H9 (cell line): ENCODE measurements at regions not wholly inside any gene's neighbourhood (a gene's known extent, or its start where the extent isn't known, plus 50 kb on each side); places are given as distances from the start of the nearest gene placed in this dataset.
A peak's percentile ranks its signal among the peaks of the same experiment; 100 is the strongest.
"Not testable (repeated sequence)": the region's sequence is repeated elsewhere in the genome, so short reads cannot be mapped to it uniquely, and the experiment has no call there.

ENCODE experiments used
- DNase-seq: peaks from one replicate; pipeline ENCODE4 v3.0.0-alpha.2; 2017
- H2AFZ ChIP-seq: one replicate; pipeline ENCODE4 v1.6.1; 2013; ENCODE audit warnings: mild to moderate bottlenecking, low read length, control low read depth, moderate library complexity
- H2AK5ac ChIP-seq: 2 replicates; pipeline ENCODE4 v1.6.1; 2013; ENCODE audit warnings: low read length, control low read depth, mixed read lengths; ENCODE audit not compliant: insufficient read length
- H2BK120ac ChIP-seq: one replicate; pipeline ENCODE4 v1.6.1; 2013; ENCODE audit warnings: low read depth, mild to moderate bottlenecking, low read length, control low read depth, inconsistent platforms; ENCODE audit not compliant: poor library complexity, severe bottlenecking
- H2BK12ac ChIP-seq: 2 replicates; pipeline ENCODE4 v1.6.1; 2013; ENCODE audit warnings: low read length, control low read depth, mixed read lengths, low read depth; ENCODE audit not compliant: insufficient read length
- H2BK15ac ChIP-seq: 2 replicates; pipeline ENCODE4 v1.6.1; 2013; ENCODE audit warnings: low read depth, low read length, control low read depth
- H2BK20ac ChIP-seq: one replicate; pipeline ENCODE4 v1.6.1; 2013; ENCODE audit warnings: low read depth, mild to moderate bottlenecking, low read length, control low read depth, inconsistent platforms; ENCODE audit not compliant: poor library complexity, severe bottlenecking
- H2BK5ac ChIP-seq: 2 replicates; pipeline ENCODE4 v1.6.1; 2013; ENCODE audit warnings: low read length, control low read depth, mixed read lengths; ENCODE audit not compliant: insufficient read length
- H3K14ac ChIP-seq: 2 replicates; pipeline ENCODE4 v1.6.1; 2013; ENCODE audit warnings: low read length, control low read depth; ENCODE audit not compliant: insufficient read depth
- H3K18ac ChIP-seq: 2 replicates; pipeline ENCODE4 v1.6.1; 2013; ENCODE audit warnings: low read depth, mild to moderate bottlenecking, mixed read lengths, low read length, control low read depth; ENCODE audit not compliant: insufficient read length
- H3K23ac ChIP-seq: 2 replicates; pipeline ENCODE4 v1.6.1; 2013; ENCODE audit warnings: low read length, control low read depth, mixed read lengths, low read depth; ENCODE audit not compliant: insufficient read length
- H3K23me2 ChIP-seq: 2 replicates; pipeline ENCODE4 v1.6.1; 2013; ENCODE audit warnings: low read depth, mild to moderate bottlenecking, mixed read lengths, low read length, control low read depth; ENCODE audit not compliant: insufficient read length, poor library complexity, severe bottlenecking
- H3K27ac ChIP-seq: 2 replicates; pipeline ENCODE4 v1.5.1; 2013; ENCODE audit warnings: low read length, control low read depth, mixed read lengths, low read depth; ENCODE audit not compliant: insufficient read length
- H3K27me3 ChIP-seq: 2 replicates; pipeline ENCODE4 v1.6.1; 2013; ENCODE audit warnings: low read length, control low read depth, inconsistent platforms; ENCODE audit not compliant: insufficient read depth
- H3K4ac ChIP-seq: 2 replicates; pipeline ENCODE4 v1.6.1; 2013; ENCODE audit warnings: low read depth, mild to moderate bottlenecking, control low read depth, inconsistent platforms, low read length, moderate library complexity
- H3K4me1 ChIP-seq: 2 replicates; pipeline ENCODE4 v1.6.1; 2013; ENCODE audit warnings: low read length, control low read depth, inconsistent platforms; ENCODE audit not compliant: insufficient read depth
- H3K4me2 ChIP-seq: 2 replicates; pipeline ENCODE4 v1.6.1; 2013; ENCODE audit warnings: low read length, control low read depth, mixed read lengths; ENCODE audit not compliant: insufficient read length, insufficient read depth
- H3K56ac ChIP-seq: 2 replicates; pipeline ENCODE4 v1.6.1; 2013; ENCODE audit warnings: low read depth, mild to moderate bottlenecking, mixed read lengths, low read length, control low read depth; ENCODE audit not compliant: insufficient read length
- H3K79me1 ChIP-seq: 2 replicates; pipeline ENCODE4 v1.6.1; 2013; ENCODE audit warnings: low read depth, mild to moderate bottlenecking, moderate library complexity, low read length, control low read depth, inconsistent platforms; ENCODE audit not compliant: insufficient read depth, poor library complexity, severe bottlenecking
- H3K79me2 ChIP-seq: 2 replicates; pipeline ENCODE4 v1.6.1; 2013; ENCODE audit warnings: low read length, control low read depth, inconsistent platforms; ENCODE audit not compliant: insufficient read depth
- H3K9ac ChIP-seq: 2 replicates; pipeline ENCODE4 v1.6.1; 2013; ENCODE audit warnings: low read length, control low read depth, mixed read lengths; ENCODE audit not compliant: insufficient read length; ENCODE audit errors: extremely low read depth
- H3K9me3 ChIP-seq: one replicate; pipeline ENCODE4 v1.6.1; 2013; ENCODE audit warnings: low read depth, low read length, inconsistent platforms; ENCODE audit not compliant: control insufficient read depth
- H3T11ph ChIP-seq: one replicate; pipeline ENCODE4 v1.6.1; 2013; ENCODE audit warnings: mild to moderate bottlenecking, low read length, control low read depth, inconsistent platforms
- H4K20me1 ChIP-seq: one replicate; pipeline ENCODE4 v1.6.1; 2013; ENCODE audit not compliant: control insufficient read depth, insufficient read length, insufficient read depth
- H4K5ac ChIP-seq: 2 replicates; pipeline ENCODE4 v1.6.1; 2013; ENCODE audit warnings: low read depth, mild to moderate bottlenecking, mixed read lengths, low read length, control low read depth; ENCODE audit not compliant: insufficient read length
- H4K8ac ChIP-seq: replicated peaks from 2 replicates; pipeline ENCODE4 v1.6.1; 2013; ENCODE audit warnings: low read length, control low read depth, mixed read lengths, low read depth; ENCODE audit not compliant: insufficient read length
- H4K91ac ChIP-seq: 2 replicates; pipeline ENCODE4 v1.6.1; 2013; ENCODE audit warnings: low read depth, mild to moderate bottlenecking, moderate library complexity, mixed read lengths, low read length, control low read depth; ENCODE audit not compliant: insufficient read length
- H3K27ac Mint-ChIP-seq, 3 experiments: 2 replicates in 2 of 3; 3 replicates in 1 of 3; pipeline ENCODE4 v1.8.0; 2020 to 2021; ENCODE audit warnings: mixed read lengths in 3 of 3, mild to moderate bottlenecking in 1 of 3, moderate library complexity in 1 of 3
- H3K27me3 Mint-ChIP-seq: 2 replicates; pipeline ENCODE4 v1.8.0; 2021; ENCODE audit warnings: low read depth, mild to moderate bottlenecking, moderate library complexity, mixed read lengths
- H3K36me3 Mint-ChIP-seq, 3 experiments: 2 replicates in 2 of 3; 3 replicates in 1 of 3; pipeline ENCODE4 v1.8.0; 2020 to 2021; ENCODE audit warnings: low read depth in 3 of 3, mixed read lengths in 3 of 3; ENCODE audit not compliant: insufficient read depth in 1 of 3
- H3K4me1 Mint-ChIP-seq, 2 experiments: 2 replicates each; pipeline ENCODE4 v1.8.0; 2020; ENCODE audit warnings: mixed read lengths in 2 of 2
- H3K4me3 Mint-ChIP-seq, 2 experiments: 2 replicates in 1 of 2; 3 replicates in 1 of 2; pipeline ENCODE4 v1.8.0; 2020 to 2021; ENCODE audit warnings: mild to moderate bottlenecking in 2 of 2, mixed read lengths in 2 of 2, moderate library complexity in 1 of 2
- H3K9me3 Mint-ChIP-seq, 2 experiments: 2 replicates in 1 of 2; 3 replicates in 1 of 2; pipeline ENCODE4 v1.8.0; 2020; ENCODE audit warnings: mild to moderate bottlenecking in 2 of 2, mixed read lengths in 2 of 2, moderate library complexity in 1 of 2
- CTCF ChIP-seq: fragments of 200-600 bp; sonication (generic); conservative IDR thresholded peaks from 3 replicates; pipeline ENCODE4 v1.8.0; 2021; ENCODE audit warnings: antibody characterized with exemption, mild to moderate bottlenecking
- WGBS: extraction: QIAGEN DNeasy Blood & Tissue Kit; methylation state at CpG from one replicate; pipeline ENCODE4 v1.1.7; 2013; ENCODE audit warnings: missing lambda C conversion rate, low lambda C conversion rate, mixed read lengths; ENCODE audit not compliant: insufficient read length; ENCODE audit errors: extremely low coverage; 5-methylcytosine and 5-hydroxymethylcytosine counted together

- no peaks in the 10 kb centered on the region for H3K79me1 ChIP-seq
- no peak overlapping the region for H3K27ac ChIP-seq
- H3K9me3 Mint-ChIP-seq = no peaks in the 10 kb centered on the region
- no peak overlapping the region for H2BK5ac ChIP-seq
- H3K4ac ChIP-seq = no peak overlapping the region
- H2BK15ac ChIP-seq = no peak overlapping the region
- no peaks in the 10 kb centered on the region for H3K23me2 ChIP-seq
- no CpG with 5 or more reads among the region's 15 CpGs for WGBS
- H2BK12ac ChIP-seq = no peak overlapping the region
- no peak overlapping the region for H4K8ac ChIP-seq
- no peak for TF ChIP-seq CTCF
- H3K36me3 Mint-ChIP-seq = no peaks in the 10 kb centered on the region
- H3K14ac ChIP-seq = no peak overlapping the region
- peaks cover 6% of the 10 kb centered on the region for H3K4me1 ChIP-seq
- no peaks in the 10 kb centered on the region for H3K79me2 ChIP-seq
- H4K20me1 ChIP-seq = no peaks in the 10 kb centered on the region
- H2AFZ ChIP-seq = no peak overlapping the region
- no peaks in the 10 kb centered on the region; the same call in 1 of the 2 replicates for H3K27me3 ChIP-seq
- DNase-seq = peak; percentile 32
- H3K4me1 Mint-ChIP-seq = peaks cover 23 to 27% of the 10 kb centered on the region in 2 experiments
- H4K5ac ChIP-seq = no peak overlapping the region
- no peak overlapping the region for H3K9ac ChIP-seq
- H2BK120ac ChIP-seq = no peak overlapping the region
- H3K56ac ChIP-seq = no peak overlapping the region
- no peak overlapping the region for H3K18ac ChIP-seq
- H3T11ph ChIP-seq = no peak overlapping the region
- no peak overlapping the region for H3K4me3 Mint-ChIP-seq
- H3K4me2 ChIP-seq = no peak overlapping the region
- no peak overlapping the region for H3K23ac ChIP-seq
- no peaks in the 10 kb centered on the region for H3K9me3 ChIP-seq
- H2AK5ac ChIP-seq = no peak overlapping the region
- no peaks in the 10 kb centered on the region for H3K27me3 Mint-ChIP-seq
- H3K27ac Mint-ChIP-seq = no peak overlapping the region
- no peak overlapping the region for H2BK20ac ChIP-seq
- no peak overlapping the region for H4K91ac ChIP-seq
These were observed 335.9 kb downstream of the AEBP2 start for GRCh38 chr12:19775241-19775640.

- not testable (repeated sequence) for H3K9ac ChIP-seq, H3K27ac Mint-ChIP-seq, H2BK120ac ChIP-seq, H3K23me2 ChIP-seq, H3K4me1 ChIP-seq, H2BK12ac ChIP-seq, H4K5ac ChIP-seq, H3K4me3 Mint-ChIP-seq, H3K9me3 ChIP-seq, H3K9me3 Mint-ChIP-seq, H3K56ac ChIP-seq, H3T11ph ChIP-seq, H3K27me3 ChIP-seq, H3K23ac ChIP-seq, H3K4me2 ChIP-seq, H2BK20ac ChIP-seq, H4K91ac ChIP-seq, DNase-seq, H3K79me1 ChIP-seq, H3K27ac ChIP-seq, H3K14ac ChIP-seq, H4K8ac ChIP-seq, H3K18ac ChIP-seq, H2BK15ac ChIP-seq, H3K27me3 Mint-ChIP-seq, H2AFZ ChIP-seq, H2AK5ac ChIP-seq, H2BK5ac ChIP-seq, H3K36me3 Mint-ChIP-seq, H4K20me1 ChIP-seq, H3K79me2 ChIP-seq, H3K4ac ChIP-seq
- no CpG with 5 or more reads among the region's 19 CpGs for WGBS
- peaks cover 23 to 29% of the 10 kb centered on the region in 2 experiments for H3K4me1 Mint-ChIP-seq
These were observed 336.7 kb downstream of the AEBP2 start for GRCh38 chr12:19775976-19776375.
